Calu3 (cell line): ENCODE measurements at regions not wholly inside any gene's neighbourhood (a gene's known extent, or its start where the extent isn't known, plus 50 kb on each side); places are given as distances from the start of the nearest gene placed in this dataset.

ENCODE experiments used
- BruUV-seq: library from RNA; stranded (reverse); fragments of 400-500 nt; replicated peaks from 2 replicates; lab custom pipeline; 2021; lab: Mats Ljungman, UMichigan
- CTCF ChIA-PET: fragments of 300-600 bp; sonication (Branson Sonifier 250); formaldehyde crosslinking; loops from one replicate; lab custom pipeline; 2022; ENCODE audit warnings: antibody characterized with exemption; lab: Charles Lee
- DNase-seq: peaks from one replicate; pipeline ENCODE4 v3.0.0; 2022
- H3K27ac Mint-ChIP-seq: one replicate; pipeline ENCODE4 v1.8.0; 2022; ENCODE audit warnings: mixed read lengths; ENCODE audit not compliant: unreplicated experiment
- H3K27me3 Mint-ChIP-seq: one replicate; pipeline ENCODE4 v1.8.0; 2022; ENCODE audit warnings: mixed read lengths; ENCODE audit not compliant: unreplicated experiment
- H3K36me3 Mint-ChIP-seq: one replicate; pipeline ENCODE4 v1.8.0; 2022; ENCODE audit warnings: mild to moderate bottlenecking, moderate library complexity, mixed read lengths; ENCODE audit not compliant: insufficient read depth, unreplicated experiment
- H3K4me1 Mint-ChIP-seq: one replicate; pipeline ENCODE4 v1.8.0; 2022; ENCODE audit warnings: mild to moderate bottlenecking, low read depth, mixed read lengths; ENCODE audit not compliant: unreplicated experiment
- H3K4me3 Mint-ChIP-seq: one replicate; pipeline ENCODE4 v1.8.0; 2022; ENCODE audit warnings: mild to moderate bottlenecking, low read depth, moderate library complexity, mixed read lengths; ENCODE audit not compliant: unreplicated experiment
- H3K9me3 Mint-ChIP-seq: one replicate; pipeline ENCODE4 v1.8.0; 2022; ENCODE audit warnings: low read depth, mixed read lengths; ENCODE audit not compliant: unreplicated experiment
- CTCF ChIP-seq: fragments of 200-600 bp; IDR thresholded peaks from one replicate; pipeline ENCODE4 v1.8.0; 2022; ENCODE audit warnings: antibody characterized with exemption; ENCODE audit not compliant: unreplicated experiment
- intact Hi-C: fragments of 100-400 bp; cut with micrococcal nuclease; formaldehyde crosslinking; loops from one replicate; pipeline ENCODE4 v1.10.0; 2022; ENCODE audit not compliant: unreplicated experiment

DNA sequence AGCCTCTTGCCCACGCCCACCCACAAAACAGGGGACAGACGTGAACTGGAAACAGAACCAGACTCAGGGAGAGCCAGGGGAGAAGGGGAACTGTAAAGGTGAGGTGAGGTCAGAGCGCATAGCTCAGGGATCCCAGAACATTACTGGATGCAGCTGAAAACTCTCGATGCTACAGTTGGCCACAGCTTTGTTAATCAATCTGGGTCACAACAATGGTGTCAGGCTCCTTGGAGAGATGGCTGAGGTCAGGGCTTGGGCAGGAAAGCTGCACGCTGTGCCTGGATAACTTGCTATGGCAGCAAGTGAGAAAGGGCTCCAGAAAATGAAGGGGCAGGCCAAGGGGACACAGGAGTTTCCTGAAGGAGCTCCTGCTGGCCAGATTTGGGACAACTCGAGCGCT is 263.3 kb downstream of the TFCP2L1 start:
- Mint-ChIP-seq H3K36me3 (no peaks in the 10 kb centered on the region), H3K4me3 (no peak overlapping the region), H3K27me3 (peaks cover 40% of the 10 kb centered on the region), H3K27ac (no peak overlapping the region), H3K4me1 (no peaks in the 10 kb centered on the region), H3K9me3 (no peaks in the 10 kb centered on the region)
- BruUV-seq, result no TSS peak
- no peak for DNase-seq
- intact Hi-C loops, result no loop called here
- TF ChIP-seq CTCF, result no peak
- CTCF ChIA-PET, result interaction anchor here (0.6 kb wide), 1 partner anchor 164 kb away, joined by 4 read pairs; no protein-coding TSS in a partner anchor

DNA sequence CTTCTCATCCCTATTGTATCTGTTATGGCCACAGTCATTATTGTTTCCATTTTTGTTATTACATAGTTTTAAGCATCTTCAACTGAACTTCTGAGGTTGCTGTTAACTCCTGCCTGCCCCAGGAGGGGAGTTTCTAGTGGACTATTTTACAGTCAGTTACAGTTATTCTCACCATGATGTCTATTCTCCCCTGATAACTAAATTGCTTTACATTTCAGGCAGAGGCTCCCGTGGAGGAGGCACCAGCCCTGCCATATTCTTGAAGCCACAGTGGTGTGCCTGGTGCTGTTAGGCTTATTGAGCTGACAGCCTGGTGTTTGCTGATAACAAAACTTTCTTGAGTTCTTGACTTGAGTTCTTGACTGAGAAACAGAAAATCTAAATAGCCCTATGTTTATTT is 256.4 kb downstream of the TFCP2L1 start:
- no peak for TF ChIP-seq CTCF
- H3K27ac Mint-ChIP-seq, result no peak overlapping the region
- CTCF ChIA-PET, result no interaction called here
- DNase-seq, result no peak
- H3K36me3 Mint-ChIP-seq, result no peaks in the 10 kb centered on the region
- H3K4me1 Mint-ChIP-seq, result no peaks in the 10 kb centered on the region
- peaks cover 68% of the 10 kb centered on the region for H3K27me3 Mint-ChIP-seq
- no peak overlapping the region for H3K4me3 Mint-ChIP-seq
- no TSS peak for BruUV-seq
- H3K9me3 Mint-ChIP-seq, result no peaks in the 10 kb centered on the region
- intact Hi-C loops, result no loop called here

- Mint-ChIP-seq H3K27me3 (peaks cover 84% of the 10 kb centered on the region), H3K9me3 (no peaks in the 10 kb centered on the region), H3K36me3 (no peaks in the 10 kb centered on the region), H3K4me3 (no peak overlapping the region), H3K4me1 (no peaks in the 10 kb centered on the region), H3K27ac (no peak overlapping the region)
- CTCF ChIA-PET, result interaction anchor here (0.6 kb wide), 1 partner anchor 373 kb away, joined by 3 read pairs; no protein-coding TSS in a partner anchor
- DNase-seq, result no peak
- intact Hi-C loops, result no loop called here
- no peak for TF ChIP-seq CTCF
- no TSS peak for BruUV-seq
Measured at GRCh38 chr2:121030523-121030922, 254.5 kb downstream of the TFCP2L1 start.

- H3K4me3 Mint-ChIP-seq, result no peak overlapping the region
- BruUV-seq, result no TSS peak
- H3K27ac Mint-ChIP-seq, result no peak overlapping the region
- no peak for TF ChIP-seq CTCF
- H3K36me3 Mint-ChIP-seq, result no peaks in the 10 kb centered on the region
- CTCF ChIA-PET, result no interaction called here
- no peaks in the 10 kb centered on the region for H3K9me3 Mint-ChIP-seq
- peaks cover 83% of the 10 kb centered on the region for H3K27me3 Mint-ChIP-seq
- no peak for DNase-seq
- intact Hi-C loops, result no loop called here
- H3K4me1 Mint-ChIP-seq, result no peaks in the 10 kb centered on the region
Measured at GRCh38 chr2:121031568-121032340, 253.2 kb downstream of the TFCP2L1 start.
